ENCODE measurements at regions not wholly inside any gene's neighbourhood (a gene's known extent, or its start where the extent isn't known, plus 50 kb on each side); places are given as distances from the start of the nearest gene placed in this dataset.

DNA sequence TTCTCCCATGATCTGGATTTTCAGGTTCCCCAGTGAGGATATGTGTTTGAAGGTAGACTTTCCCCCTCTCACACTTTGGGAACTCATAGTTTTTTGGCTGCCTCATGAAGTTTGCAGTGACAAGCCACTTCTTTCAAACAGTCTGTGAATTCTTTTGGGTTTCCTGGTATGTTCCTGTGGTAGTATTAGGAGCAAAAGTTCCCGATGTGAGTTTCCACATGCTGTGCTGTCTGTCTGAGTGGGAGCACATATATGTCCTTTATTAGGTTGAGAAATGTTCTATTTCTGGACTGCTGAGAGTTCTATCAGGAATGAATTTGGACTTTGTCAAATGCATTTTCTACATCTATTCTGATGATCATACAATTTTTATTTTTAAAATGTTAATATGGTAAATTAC is 273.2 kb upstream of the TARS1 start:
- H3K4me1 ChIP-seq (ENCODE audit: control insufficient read depth, insufficient read depth, low read length), result no peaks in the 10 kb centered on the region
- H3K36me3 ChIP-seq (ENCODE audit: control insufficient read depth in 2 of 2, insufficient read depth in 2 of 2, low read length in 2 of 2), result no peaks in the 10 kb centered on the region
- no peak overlapping the region for H3K27ac ChIP-seq (ENCODE audit: low read length)
- H3K4me3 ChIP-seq (ENCODE audit: low read length in 2 of 2), result no peak overlapping the region
- no peak overlapping the region for H3K9ac ChIP-seq (ENCODE audit: low read length in 2 of 2)
- H3K27me3 ChIP-seq (ENCODE audit: control insufficient read depth in 1 of 2, insufficient read depth in 2 of 2, low read length in 2 of 2), result no peaks in the 10 kb centered on the region
- H3K9me3 ChIP-seq (ENCODE audit: control insufficient read depth in 2 of 2, low read length in 2 of 2), result no peaks in the 10 kb centered on the region

DNA sequence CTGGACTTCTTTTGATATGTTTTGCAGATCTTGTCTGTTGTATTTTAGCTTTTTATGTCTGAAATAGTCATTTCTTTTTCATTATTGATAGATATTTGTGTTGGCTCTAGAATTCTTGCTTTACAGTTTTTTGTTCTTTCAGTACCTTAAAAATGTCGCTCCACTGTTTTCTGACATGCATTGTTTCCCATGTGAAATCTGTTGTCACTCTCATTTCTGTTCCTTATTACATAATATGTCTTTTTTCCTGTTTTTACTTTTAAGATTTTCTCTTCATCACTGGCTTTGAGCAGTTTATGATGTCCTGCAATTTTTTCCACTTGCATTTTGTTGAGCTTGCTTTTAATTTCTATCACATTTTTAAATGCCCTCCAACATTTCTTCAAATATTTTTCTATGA is 270.4 kb upstream of the TARS1 start:
- no peak overlapping the region for H3K4me3 ChIP-seq (ENCODE audit: low read length in 2 of 2)
- no peaks in the 10 kb centered on the region for H3K4me1 ChIP-seq (ENCODE audit: control insufficient read depth, insufficient read depth, low read length)
- no peaks in the 10 kb centered on the region for H3K27me3 ChIP-seq (ENCODE audit: control insufficient read depth in 1 of 2, insufficient read depth in 2 of 2, low read length in 2 of 2)
- no peaks in the 10 kb centered on the region for H3K36me3 ChIP-seq (ENCODE audit: control insufficient read depth in 2 of 2, insufficient read depth in 2 of 2, low read length in 2 of 2)
- no peak overlapping the region for H3K9ac ChIP-seq (ENCODE audit: low read length in 2 of 2)
- no peaks in the 10 kb centered on the region for H3K9me3 ChIP-seq (ENCODE audit: control insufficient read depth in 2 of 2, low read length in 2 of 2)
- no peak overlapping the region for H3K27ac ChIP-seq (ENCODE audit: low read length)

DNA sequence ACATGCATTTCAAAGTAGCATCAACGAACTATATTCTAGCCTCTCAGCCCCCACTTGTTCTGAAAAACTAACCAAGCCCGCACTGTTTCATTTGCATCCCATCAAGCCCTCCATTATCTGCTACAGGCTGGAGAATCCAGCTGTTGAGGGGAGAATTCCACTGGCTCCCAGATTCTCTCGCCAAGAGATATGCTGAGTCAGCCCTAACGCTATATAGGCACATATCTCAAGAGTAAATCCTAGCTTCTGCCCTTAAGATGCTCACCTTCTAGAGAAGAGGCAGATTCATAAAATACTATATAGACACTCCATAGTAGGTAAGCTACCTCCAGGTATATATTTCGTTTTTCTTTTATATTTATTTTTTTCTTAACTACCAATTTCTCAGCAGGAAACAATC is 266.4 kb upstream of the TARS1 start:
- Histone ChIP-seq H3K4me1 (ENCODE audit: control insufficient read depth, insufficient read depth, low read length) (no peaks in the 10 kb centered on the region), H3K27ac (ENCODE audit: low read length) (no peak overlapping the region), H3K9ac (ENCODE audit: low read length in 2 of 2) (no peak overlapping the region), H3K27me3 (ENCODE audit: control insufficient read depth in 1 of 2, insufficient read depth in 2 of 2, low read length in 2 of 2) (no peaks in the 10 kb centered on the region), H3K9me3 (ENCODE audit: control insufficient read depth in 2 of 2, low read length in 2 of 2) (no peaks in the 10 kb centered on the region), H3K36me3 (ENCODE audit: control insufficient read depth in 2 of 2, insufficient read depth in 2 of 2, low read length in 2 of 2) (no peaks in the 10 kb centered on the region), H3K4me3 (ENCODE audit: low read length in 2 of 2) (no peak overlapping the region)

DNA sequence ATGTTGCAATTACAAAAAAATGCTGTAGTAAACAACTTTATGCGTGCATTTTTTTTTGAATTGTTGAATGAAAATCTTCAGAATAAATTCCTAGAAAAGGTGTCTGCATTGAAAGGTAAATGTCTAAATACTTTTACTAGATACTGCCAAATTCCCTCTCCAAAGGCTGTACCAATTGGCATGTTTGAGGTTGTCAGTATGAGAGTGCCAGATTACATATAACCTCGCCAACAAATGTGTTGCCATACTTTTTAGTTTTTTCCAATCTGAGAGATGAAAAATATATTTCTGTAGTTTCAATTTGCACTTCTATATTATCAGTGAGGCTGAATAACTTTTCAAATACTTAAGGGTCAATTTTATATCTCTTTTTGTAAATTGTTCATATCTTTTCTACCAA is 261.5 kb upstream of the TARS1 start:
- Histone ChIP-seq H3K36me3 (ENCODE audit: control insufficient read depth in 2 of 2, insufficient read depth in 2 of 2, low read length in 2 of 2) (no peaks in the 10 kb centered on the region), H3K9me3 (ENCODE audit: control insufficient read depth in 2 of 2, low read length in 2 of 2) (no peaks in the 10 kb centered on the region), H3K27me3 (ENCODE audit: control insufficient read depth in 1 of 2, insufficient read depth in 2 of 2, low read length in 2 of 2) (no peaks in the 10 kb centered on the region), H3K4me3 (ENCODE audit: low read length in 2 of 2) (no peak overlapping the region), H3K9ac (ENCODE audit: low read length in 2 of 2) (no peak overlapping the region), H3K4me1 (ENCODE audit: control insufficient read depth, insufficient read depth, low read length) (no peaks in the 10 kb centered on the region), H3K27ac (ENCODE audit: low read length) (no peak overlapping the region)

DNA sequence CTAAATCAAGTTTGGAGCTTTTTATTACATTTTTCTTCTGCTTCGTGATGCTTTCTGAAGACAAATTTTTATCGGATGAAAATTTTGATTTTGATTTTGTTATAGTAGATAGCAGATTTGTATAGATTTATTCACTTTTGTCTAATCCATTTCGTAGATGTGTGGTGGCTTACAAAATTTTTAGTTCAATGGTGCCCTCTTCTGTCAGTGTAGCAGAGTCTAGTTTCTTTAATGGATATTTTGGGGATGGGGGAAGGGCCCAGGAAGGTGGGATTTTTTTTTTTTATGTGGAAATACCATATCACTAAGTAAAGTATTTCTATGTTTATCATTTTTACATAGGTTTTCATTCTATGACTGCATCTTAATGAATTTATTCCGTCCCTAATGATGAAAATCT is 259.9 kb upstream of the TARS1 start:
- no peaks in the 10 kb centered on the region for H3K36me3 ChIP-seq (ENCODE audit: control insufficient read depth in 2 of 2, insufficient read depth in 2 of 2, low read length in 2 of 2)
- H3K4me3 ChIP-seq (ENCODE audit: low read length in 2 of 2), result no peak overlapping the region
- no peak overlapping the region for H3K27ac ChIP-seq (ENCODE audit: low read length)
- no peaks in the 10 kb centered on the region for H3K9me3 ChIP-seq (ENCODE audit: control insufficient read depth in 2 of 2, low read length in 2 of 2)
- no peaks in the 10 kb centered on the region for H3K4me1 ChIP-seq (ENCODE audit: control insufficient read depth, insufficient read depth, low read length)
- H3K9ac ChIP-seq (ENCODE audit: low read length in 2 of 2), result no peak overlapping the region
- H3K27me3 ChIP-seq (ENCODE audit: control insufficient read depth in 1 of 2, insufficient read depth in 2 of 2, low read length in 2 of 2), result no peaks in the 10 kb centered on the region

DNA sequence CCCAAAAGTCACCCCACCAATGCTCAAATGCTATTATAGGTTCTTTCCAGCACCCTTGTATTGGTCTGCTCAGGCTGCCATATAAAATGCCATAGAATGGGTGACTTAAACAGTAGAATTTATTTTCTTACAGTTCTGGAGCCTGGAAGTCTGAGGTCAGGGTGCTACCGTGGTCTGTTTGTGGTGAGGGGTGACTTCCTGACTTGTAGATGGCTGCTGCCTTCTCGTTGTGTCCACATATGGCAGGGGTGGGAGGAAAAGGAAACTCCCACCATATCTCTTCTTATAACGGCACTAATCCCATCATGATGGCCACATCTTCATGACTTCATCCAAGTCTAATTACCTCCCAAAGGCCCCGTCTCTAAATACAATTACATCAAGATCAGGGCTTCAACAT is 257.8 kb upstream of the TARS1 start:
- Histone ChIP-seq H3K27ac (ENCODE audit: low read length) (no peak overlapping the region), H3K4me3 (ENCODE audit: low read length in 2 of 2) (no peak overlapping the region), H3K4me1 (ENCODE audit: control insufficient read depth, insufficient read depth, low read length) (no peaks in the 10 kb centered on the region), H3K9me3 (ENCODE audit: control insufficient read depth in 2 of 2, low read length in 2 of 2) (peaks cover 0 to under 1% of the 10 kb centered on the region in 2 donors), H3K9ac (ENCODE audit: low read length in 2 of 2) (no peak overlapping the region), H3K36me3 (ENCODE audit: control insufficient read depth in 2 of 2, insufficient read depth in 2 of 2, low read length in 2 of 2) (no peaks in the 10 kb centered on the region), H3K27me3 (ENCODE audit: control insufficient read depth in 1 of 2, insufficient read depth in 2 of 2, low read length in 2 of 2) (no peaks in the 10 kb centered on the region)

DNA sequence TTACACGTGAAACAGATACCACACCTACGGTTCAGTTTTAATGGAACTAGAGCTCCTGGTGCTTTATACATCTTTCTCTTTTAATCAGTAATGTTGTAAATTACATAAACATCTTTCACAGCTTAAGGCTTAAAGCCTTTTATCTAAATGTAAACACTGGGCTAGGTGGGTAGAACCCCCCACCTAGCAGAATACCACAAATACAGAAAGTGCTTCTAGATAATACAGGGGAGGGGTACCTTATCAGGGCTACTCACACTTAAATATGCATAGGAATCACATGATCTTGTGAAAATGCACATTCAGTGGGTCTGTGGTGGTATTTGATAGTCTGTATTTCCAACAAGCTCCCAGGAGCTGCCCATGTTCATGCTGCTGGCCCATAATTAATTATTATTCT is 256.4 kb upstream of the TARS1 start:
- Histone ChIP-seq H3K27ac (ENCODE audit: low read length) (no peak overlapping the region), H3K4me3 (ENCODE audit: low read length in 2 of 2) (no peak overlapping the region), H3K4me1 (ENCODE audit: control insufficient read depth, insufficient read depth, low read length) (no peaks in the 10 kb centered on the region), H3K36me3 (ENCODE audit: control insufficient read depth in 2 of 2, insufficient read depth in 2 of 2, low read length in 2 of 2) (no peaks in the 10 kb centered on the region), H3K27me3 (ENCODE audit: control insufficient read depth in 1 of 2, insufficient read depth in 2 of 2, low read length in 2 of 2) (no peaks in the 10 kb centered on the region), H3K9me3 (ENCODE audit: control insufficient read depth in 2 of 2, low read length in 2 of 2) (peaks cover 0 to 3% of the 10 kb centered on the region in 2 donors), H3K9ac (ENCODE audit: low read length in 2 of 2) (no peak overlapping the region)

DNA sequence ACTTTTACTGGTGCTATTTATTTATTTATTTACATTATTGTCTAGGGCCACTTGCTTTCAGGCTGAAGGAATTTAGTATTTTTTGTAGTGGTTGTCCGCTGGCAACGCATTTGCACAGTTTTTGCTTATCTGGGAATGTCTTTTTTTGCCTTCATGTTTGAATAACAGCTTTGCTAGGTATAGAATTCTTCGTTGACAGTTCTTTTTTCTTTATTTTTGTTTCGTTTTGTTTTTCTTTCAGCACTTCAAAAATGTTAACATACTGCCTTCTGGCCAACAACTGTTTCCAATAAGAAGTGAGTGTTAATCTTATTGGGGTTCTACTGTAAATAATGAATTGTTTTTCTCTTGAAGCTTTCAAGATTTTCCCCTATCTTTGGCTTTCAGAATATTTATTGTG is 252.7 kb upstream of the TARS1 start:
- H3K27me3 ChIP-seq (ENCODE audit: control insufficient read depth in 1 of 2, insufficient read depth in 2 of 2, low read length in 2 of 2), result no peaks in the 10 kb centered on the region
- peaks cover 0 to 3% of the 10 kb centered on the region in 2 donors for H3K9me3 ChIP-seq (ENCODE audit: control insufficient read depth in 2 of 2, low read length in 2 of 2)
- no peaks in the 10 kb centered on the region for H3K4me1 ChIP-seq (ENCODE audit: control insufficient read depth, insufficient read depth, low read length)
- H3K9ac ChIP-seq (ENCODE audit: low read length in 2 of 2), result no peak overlapping the region
- H3K36me3 ChIP-seq (ENCODE audit: control insufficient read depth in 2 of 2, insufficient read depth in 2 of 2, low read length in 2 of 2), result no peaks in the 10 kb centered on the region
- no peak overlapping the region for H3K27ac ChIP-seq (ENCODE audit: low read length)
- H3K4me3 ChIP-seq (ENCODE audit: low read length in 2 of 2), result no peak overlapping the region

DNA sequence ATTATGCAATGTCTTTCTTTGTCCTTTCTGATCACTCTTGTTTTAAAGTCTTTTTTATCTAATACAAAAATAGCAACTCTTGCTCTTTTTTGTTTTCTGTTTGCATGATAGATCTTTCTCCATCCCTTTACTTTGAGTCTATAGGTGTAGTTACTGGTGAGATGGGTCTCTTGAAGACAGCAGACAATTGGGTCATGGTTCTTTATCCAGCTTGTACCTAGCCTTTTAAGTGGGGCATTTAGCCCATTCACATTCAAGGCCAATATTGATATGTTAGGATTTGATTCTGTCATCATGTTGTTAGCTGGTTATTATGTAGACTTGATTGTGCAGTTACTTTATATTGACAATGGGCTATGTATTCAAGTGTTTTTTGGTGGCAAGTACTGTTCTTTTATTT is 245.9 kb upstream of the TARS1 start:
- Histone ChIP-seq H3K4me3 (ENCODE audit: low read length in 2 of 2) (no peak overlapping the region), H3K36me3 (ENCODE audit: control insufficient read depth in 2 of 2, insufficient read depth in 2 of 2, low read length in 2 of 2) (no peaks in the 10 kb centered on the region), H3K27me3 (ENCODE audit: control insufficient read depth in 1 of 2, insufficient read depth in 2 of 2, low read length in 2 of 2) (no peaks in the 10 kb centered on the region), H3K9me3 (ENCODE audit: control insufficient read depth in 2 of 2, low read length in 2 of 2) (no peaks in the 10 kb centered on the region), H3K27ac (ENCODE audit: low read length) (no peak overlapping the region), H3K4me1 (ENCODE audit: control insufficient read depth, insufficient read depth, low read length) (no peaks in the 10 kb centered on the region), H3K9ac (ENCODE audit: low read length in 2 of 2) (no peak overlapping the region)

DNA sequence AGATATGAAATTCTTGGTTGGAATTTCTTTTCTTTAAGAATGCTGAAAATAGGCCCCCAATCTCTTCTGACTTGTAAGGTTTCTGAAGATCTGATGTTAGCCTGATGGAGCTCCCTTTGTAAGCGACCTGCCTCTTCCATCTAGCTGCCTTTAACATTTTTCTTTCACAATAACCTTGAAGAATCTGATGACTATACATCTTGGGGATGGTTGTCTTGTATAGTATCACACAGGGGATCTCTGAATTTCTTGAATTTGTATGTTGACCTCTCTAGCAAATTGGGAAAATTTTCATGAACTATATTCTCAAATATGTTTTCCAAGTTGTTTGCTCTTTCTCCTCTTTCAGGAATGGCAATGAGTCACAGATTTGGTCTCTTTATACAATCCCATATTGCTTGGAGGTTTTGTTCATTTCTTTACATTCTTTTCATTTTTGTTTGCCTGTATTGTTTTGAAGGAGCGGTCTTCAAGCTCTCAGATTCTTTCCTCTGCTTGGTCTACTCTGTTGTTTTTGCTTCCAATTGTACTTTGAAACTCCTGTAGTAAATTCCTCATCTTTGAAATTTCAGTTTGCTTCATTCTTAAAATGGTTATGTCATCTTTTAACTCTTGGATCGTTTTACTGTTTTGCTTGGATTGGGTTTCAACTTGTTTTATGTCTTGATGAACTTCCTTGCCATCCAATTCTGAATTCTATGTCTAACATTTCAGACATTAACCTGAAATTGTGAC is 245.2 kb upstream of the TARS1 start:
- no peak overlapping the region for H3K27ac ChIP-seq (ENCODE audit: low read length)
- H3K4me3 ChIP-seq (ENCODE audit: low read length in 2 of 2), result no peak overlapping the region
- H3K9me3 ChIP-seq (ENCODE audit: control insufficient read depth in 2 of 2, low read length in 2 of 2), result no peaks in the 10 kb centered on the region
- H3K9ac ChIP-seq (ENCODE audit: low read length in 2 of 2), result no peak overlapping the region
- H3K36me3 ChIP-seq (ENCODE audit: control insufficient read depth in 2 of 2, insufficient read depth in 2 of 2, low read length in 2 of 2), result no peaks in the 10 kb centered on the region
- no peaks in the 10 kb centered on the region for H3K27me3 ChIP-seq (ENCODE audit: control insufficient read depth in 1 of 2, insufficient read depth in 2 of 2, low read length in 2 of 2)
- H3K4me1 ChIP-seq (ENCODE audit: control insufficient read depth, insufficient read depth, low read length), result no peaks in the 10 kb centered on the region

DNA sequence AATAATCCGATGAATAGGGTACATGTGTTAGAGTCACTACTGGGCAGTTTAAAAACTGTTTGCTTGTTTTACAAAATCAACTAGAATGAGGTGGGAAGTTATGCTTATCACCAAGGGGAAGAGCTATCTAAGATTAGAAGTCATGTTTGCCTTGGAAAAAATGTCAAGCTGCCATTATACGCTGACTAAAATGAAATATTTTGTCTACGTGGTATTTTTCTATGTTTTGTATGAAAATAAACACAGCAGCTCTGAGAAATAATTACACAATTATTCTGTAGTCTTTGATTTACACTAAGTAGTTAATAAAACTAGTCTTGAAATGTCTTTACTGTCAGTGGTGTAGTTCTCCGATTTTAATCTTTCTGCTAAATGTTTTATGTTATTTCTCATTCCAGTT is 241.9 kb upstream of the TARS1 start:
- no peak overlapping the region for H3K9ac ChIP-seq (ENCODE audit: low read length in 2 of 2)
- H3K27me3 ChIP-seq (ENCODE audit: control insufficient read depth in 1 of 2, insufficient read depth in 2 of 2, low read length in 2 of 2), result no peaks in the 10 kb centered on the region
- H3K27ac ChIP-seq (ENCODE audit: low read length), result no peak overlapping the region
- H3K4me1 ChIP-seq (ENCODE audit: control insufficient read depth, insufficient read depth, low read length), result no peaks in the 10 kb centered on the region
- no peak overlapping the region for H3K4me3 ChIP-seq (ENCODE audit: low read length in 2 of 2)
- H3K36me3 ChIP-seq (ENCODE audit: control insufficient read depth in 2 of 2, insufficient read depth in 2 of 2, low read length in 2 of 2), result no peaks in the 10 kb centered on the region
- no peaks in the 10 kb centered on the region for H3K9me3 ChIP-seq (ENCODE audit: control insufficient read depth in 2 of 2, low read length in 2 of 2)
